ENCODE measurements at regions not wholly inside any gene's neighbourhood (a gene's known extent, or its start where the extent isn't known, plus 50 kb on each side); places are given as distances from the start of the nearest gene placed in this dataset.

DNA sequence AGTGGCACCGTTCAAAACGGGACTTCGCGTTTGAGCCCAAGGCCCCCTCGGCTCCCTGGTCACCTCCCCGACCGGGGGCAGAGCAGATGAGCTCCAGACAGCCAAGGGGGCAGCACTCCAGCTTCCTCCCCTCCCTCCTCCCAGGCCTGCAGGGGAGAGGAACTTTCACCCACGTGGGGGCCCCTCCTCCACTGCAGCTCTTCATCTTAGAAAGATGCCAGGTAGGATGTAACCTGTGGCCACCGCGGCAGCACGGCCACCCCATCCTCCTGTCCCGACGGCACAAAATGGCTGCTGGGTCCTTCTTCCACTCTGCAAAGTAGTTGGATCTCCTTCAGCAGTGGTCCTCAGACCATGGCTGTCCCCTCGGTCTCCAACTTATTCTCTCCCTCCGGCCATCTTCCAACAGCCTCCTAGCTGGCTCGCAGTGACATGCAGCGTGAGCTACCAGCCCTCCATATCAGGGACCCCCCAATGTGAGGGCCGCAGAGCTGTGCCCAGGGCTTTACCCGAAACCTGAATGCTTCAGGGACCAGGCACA lies 94.5 kb upstream of the ID2 start:
- TF ChIP-seq, protein P1, sequence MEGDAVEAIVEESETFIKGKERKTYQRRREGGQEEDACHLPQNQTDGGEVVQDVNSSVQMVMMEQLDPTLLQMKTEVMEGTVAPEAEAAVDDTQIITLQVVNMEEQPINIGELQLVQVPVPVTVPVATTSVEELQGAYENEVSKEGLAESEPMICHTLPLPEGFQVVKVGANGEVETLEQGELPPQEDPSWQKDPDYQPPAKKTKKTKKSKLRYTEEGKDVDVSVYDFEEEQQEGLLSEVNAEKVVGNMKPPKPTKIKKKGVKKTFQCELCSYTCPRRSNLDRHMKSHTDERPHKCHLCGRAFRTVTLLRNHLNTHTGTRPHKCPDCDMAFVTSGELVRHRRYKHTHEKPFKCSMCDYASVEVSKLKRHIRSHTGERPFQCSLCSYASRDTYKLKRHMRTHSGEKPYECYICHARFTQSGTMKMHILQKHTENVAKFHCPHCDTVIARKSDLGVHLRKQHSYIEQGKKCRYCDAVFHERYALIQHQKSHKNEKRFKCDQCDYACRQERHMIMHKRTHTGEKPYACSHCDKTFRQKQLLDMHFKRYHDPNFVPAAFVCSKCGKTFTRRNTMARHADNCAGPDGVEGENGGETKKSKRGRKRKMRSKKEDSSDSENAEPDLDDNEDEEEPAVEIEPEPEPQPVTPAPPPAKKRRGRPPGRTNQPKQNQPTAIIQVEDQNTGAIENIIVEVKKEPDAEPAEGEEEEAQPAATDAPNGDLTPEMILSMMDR (conservative IDR thresholded peaks at IDR 0.05; ENCODE audit: low read length): no peak
- no peak for TF ChIP-seq EZH2phosphoT487 (IDR thresholded peaks at IDR 0.05; ENCODE audit: borderline replicate concordance)

Data from Loucy (cell line).